ENCODE measurements at regions not wholly inside any gene's neighbourhood (a gene's known extent, or its start where the extent isn't known, plus 50 kb on each side); places are given as distances from the start of the nearest gene placed in this dataset.

- TF ChIP-seq TAF1 (IDR thresholded peaks at IDR 0.05; ENCODE audit: borderline replicate concordance, insufficient read depth, low read length) (no peak), POLR2AphosphoS5 (IDR thresholded peaks at IDR 0.05; ENCODE audit: low read depth, low read length) (no peak), SIN3A (IDR thresholded peaks at IDR 0.05; ENCODE audit: borderline replicate concordance, insufficient read depth, low read length) (no peak)
These were observed 251.1 kb downstream of the GLUD2 start for GRCh38 chrX:121298499-121298898.

Measured in PFSK-1 (cell line).